SJSA1 (cell line): ENCODE measurements at regions not wholly inside any gene's neighbourhood (a gene's known extent, or its start where the extent isn't known, plus 50 kb on each side); places are given as distances from the start of the nearest gene placed in this dataset.

Source experiments
- DNase-seq, 2 experiments: peaks; one replicate each; pipeline ENCODE4 v3.0.0-alpha.2; 2015 to 2020; ENCODE audit warnings: low spot score in 2 of 2, low read depth in 1 of 2
- H3K27ac ChIP-seq: fragments of 250-450 bp; sonication (Bioruptor Pico); 2 replicates; pipeline ENCODE4 v1.5.1; 2020; ENCODE audit warnings: mild to moderate bottlenecking, moderate library complexity
- H3K27me3 ChIP-seq: fragments of 250-450 bp; sonication (Bioruptor Pico); replicated peaks from 2 replicates; pipeline ENCODE4 v1.5.1; 2020; ENCODE audit warnings: mild to moderate bottlenecking, moderate library complexity
- H3K36me3 ChIP-seq: fragments of 250-450 bp; sonication (Bioruptor Pico); 2 replicates; pipeline ENCODE4 v1.5.1; 2020; ENCODE audit warnings: mild to moderate bottlenecking
- H3K4me1 ChIP-seq: fragments of 250-450 bp; sonication (Bioruptor Pico); replicated peaks from 2 replicates; pipeline ENCODE4 v1.6.1; 2021; ENCODE audit warnings: mild to moderate bottlenecking
- H3K4me3 ChIP-seq: fragments of 250-450 bp; sonication (Bioruptor Pico); 2 replicates; pipeline ENCODE4 v1.5.1; 2020; ENCODE audit warnings: mild to moderate bottlenecking
- H3K9me3 ChIP-seq: fragments of 250-450 bp; sonication (Bioruptor Pico); replicated peaks from 2 replicates; pipeline ENCODE4 v1.5.1; 2020; ENCODE audit warnings: mild to moderate bottlenecking

GRCh38 chr1:64318428-64318827 is 115.0 kb downstream of the UBE2U start:
- Histone ChIP-seq H3K27ac (no peak overlapping the region), H3K27me3 (no peaks in the 10 kb centered on the region; the same call in 1 of the 2 replicates), H3K4me1 (no peaks in the 10 kb centered on the region), H3K4me3 (no peak overlapping the region), H3K9me3 (no peaks in the 10 kb centered on the region), H3K36me3 (no peaks in the 10 kb centered on the region)
- no peak for DNase-seq

- no peak overlapping the region for H3K27ac ChIP-seq
- no peaks in the 10 kb centered on the region for H3K36me3 ChIP-seq
- H3K27me3 ChIP-seq: peaks cover 6% of the 10 kb centered on the region
- no peaks in the 10 kb centered on the region for H3K9me3 ChIP-seq
- no peak overlapping the region for H3K4me3 ChIP-seq
- H3K4me1 ChIP-seq: no peaks in the 10 kb centered on the region
- no peak for DNase-seq
These were observed 116.6 kb downstream of the UBE2U start for GRCh38 chr1:64320007-64320406.

- DNase-seq: no peak
- Histone ChIP-seq H3K4me3 (no peak overlapping the region), H3K4me1 (no peaks in the 10 kb centered on the region), H3K27me3 (peaks cover 6% of the 10 kb centered on the region), H3K36me3 (no peaks in the 10 kb centered on the region), H3K9me3 (no peaks in the 10 kb centered on the region), H3K27ac (no peak overlapping the region)
These were observed 117.0 kb downstream of the UBE2U start for GRCh38 chr1:64320470-64320869.

- Histone ChIP-seq H3K27ac (no peak overlapping the region), H3K9me3 (no peaks in the 10 kb centered on the region), H3K36me3 (no peaks in the 10 kb centered on the region), H3K27me3 (peaks cover 6% of the 10 kb centered on the region), H3K4me1 (no peaks in the 10 kb centered on the region), H3K4me3 (no peak overlapping the region)
- DNase-seq: no peak
These were observed 117.6 kb downstream of the UBE2U start for GRCh38 chr1:64320922-64321614.

- Histone ChIP-seq H3K36me3 (no peaks in the 10 kb centered on the region), H3K9me3 (no peaks in the 10 kb centered on the region), H3K4me3 (no peak overlapping the region), H3K4me1 (no peaks in the 10 kb centered on the region), H3K27me3 (peaks cover 6% of the 10 kb centered on the region; the same call in 1 of the 2 replicates), H3K27ac (no peak overlapping the region)
- DNase-seq: no peak
These were observed 119.6 kb downstream of the UBE2U start for GRCh38 chr1:64323054-64323453.

- no peaks in the 10 kb centered on the region for H3K36me3 ChIP-seq
- peaks cover 6% of the 10 kb centered on the region; the same call in 1 of the 2 replicates for H3K27me3 ChIP-seq
- no peaks in the 10 kb centered on the region for H3K9me3 ChIP-seq
- H3K4me1 ChIP-seq: no peaks in the 10 kb centered on the region
- DNase-seq: no peak
- no peak overlapping the region for H3K4me3 ChIP-seq
- H3K27ac ChIP-seq: no peak overlapping the region
These were observed 120.5 kb downstream of the UBE2U start for GRCh38 chr1:64323882-64324281.

- Histone ChIP-seq H3K4me1 (no peaks in the 10 kb centered on the region), H3K27me3 (peaks cover 7% of the 10 kb centered on the region; the same call in 1 of the 2 replicates), H3K4me3 (no peak overlapping the region), H3K9me3 (no peaks in the 10 kb centered on the region), H3K36me3 (no peaks in the 10 kb centered on the region), H3K27ac (no peak overlapping the region)
- DNase-seq: no peak
These were observed 122.4 kb downstream of the UBE2U start for GRCh38 chr1:64325856-64326255.

GRCh38 chr1:64327119-64327518 is 123.7 kb downstream of the UBE2U start:
- no peaks in the 10 kb centered on the region for H3K36me3 ChIP-seq
- H3K27me3 ChIP-seq: peaks cover 11% of the 10 kb centered on the region
- no peak overlapping the region for H3K27ac ChIP-seq
- no peak for DNase-seq
- H3K4me3 ChIP-seq: no peak overlapping the region
- H3K4me1 ChIP-seq: no peaks in the 10 kb centered on the region
- no peaks in the 10 kb centered on the region for H3K9me3 ChIP-seq

GRCh38 chr1:64328193-64328592 is 124.8 kb downstream of the UBE2U start:
- Histone ChIP-seq H3K36me3 (no peaks in the 10 kb centered on the region), H3K27me3 (peaks cover 11% of the 10 kb centered on the region), H3K27ac (no peak overlapping the region), H3K4me3 (no peak overlapping the region), H3K9me3 (no peaks in the 10 kb centered on the region), H3K4me1 (no peaks in the 10 kb centered on the region)
- no peak for DNase-seq

- Histone ChIP-seq H3K36me3 (no peaks in the 10 kb centered on the region), H3K4me3 (no peak overlapping the region), H3K27ac (no peak overlapping the region), H3K4me1 (no peaks in the 10 kb centered on the region), H3K27me3 (peaks cover 15% of the 10 kb centered on the region), H3K9me3 (0 out of 2 replicates have a peak, but pooled peaks cover 3% of the 10 kb centered on the region)
- no peak for DNase-seq
These were observed 127.4 kb downstream of the UBE2U start for GRCh38 chr1:64330839-64331238.

- Histone ChIP-seq H3K27ac (no peak overlapping the region), H3K27me3 (peaks cover 26% of the 10 kb centered on the region), H3K36me3 (no peaks in the 10 kb centered on the region), H3K4me1 (no peaks in the 10 kb centered on the region), H3K9me3 (0 out of 2 replicates have a peak, but pooled peaks cover 3% of the 10 kb centered on the region), H3K4me3 (no peak overlapping the region)
- DNase-seq: no peak
These were observed 132.2 kb downstream of the UBE2U start for GRCh38 chr1:64335636-64336035.

GRCh38 chr1:64337475-64337874 is 132.5 kb upstream of the CACHD1 start:
- Histone ChIP-seq H3K27ac (no peak overlapping the region), H3K4me1 (peaks cover under 1% of the 10 kb centered on the region), H3K9me3 (0 out of 2 replicates have a peak, but pooled peaks cover 3% of the 10 kb centered on the region), H3K4me3 (no peak overlapping the region), H3K36me3 (no peaks in the 10 kb centered on the region), H3K27me3 (peaks cover 21% of the 10 kb centered on the region; the same call in 1 of the 2 replicates)
- DNase-seq: no peak

GRCh38 chr1:64337926-64338325 is 132.0 kb upstream of the CACHD1 start:
- no peak for DNase-seq

GRCh38 chr1:64340361-64340760 is 129.6 kb upstream of the CACHD1 start:
- Histone ChIP-seq H3K9me3 (0 out of 2 replicates have a peak, but pooled peaks cover 3% of the 10 kb centered on the region), H3K4me1 (peaks cover 22% of the 10 kb centered on the region), H3K27me3 (0 out of 2 replicates have a peak, but pooled peaks cover 10% of the 10 kb centered on the region), H3K4me3 (no peak overlapping the region), H3K27ac (no peak overlapping the region), H3K36me3 (no peaks in the 10 kb centered on the region)
- DNase-seq: no peak

More at GRCh38 chr1:64337926-64338325, 132.0 kb upstream of the CACHD1 start:
- H3K4me1 ChIP-seq: peaks cover 5% of the 10 kb centered on the region
- H3K4me3 ChIP-seq: no peak overlapping the region
- no peak overlapping the region for H3K27ac ChIP-seq
- no peaks in the 10 kb centered on the region for H3K36me3 ChIP-seq
- H3K9me3 ChIP-seq: 0 out of 2 replicates have a peak, but pooled peaks cover 3% of the 10 kb centered on the region
- peaks cover 21% of the 10 kb centered on the region; the same call in 1 of the 2 replicates for H3K27me3 ChIP-seq
